IPS DF 19.7 (cell line): ENCODE measurements at regions not wholly inside any gene's neighbourhood (a gene's known extent, or its start where the extent isn't known, plus 50 kb on each side); places are given as distances from the start of the nearest gene placed in this dataset.

ENCODE experiments used
- DNase-seq: peaks from one replicate; pipeline ENCODE4 v3.0.0-alpha.2; 2013; ENCODE audit warnings: low read depth, low spot score

GRCh38 chr2:138433995-138434951 is 67.3 kb upstream of the SPOPL start:
- DNase-seq, result no peak

- no peak for DNase-seq
Measured at GRCh38 chr2:138435701-138436100, 65.9 kb upstream of the SPOPL start.

GRCh38 chr2:138439733-138440132 is 61.8 kb upstream of the SPOPL start:
- DNase-seq, result no peak

- DNase-seq, result no peak
Measured at GRCh38 chr2:138440759-138441158, 60.8 kb upstream of the SPOPL start.

GRCh38 chr2:138441916-138442315 is 59.7 kb upstream of the SPOPL start:
- DNase-seq, result no peak

- DNase-seq, result no peak
Measured at GRCh38 chr2:138444411-138444810, 57.2 kb upstream of the SPOPL start.

- DNase-seq, result no peak
Measured at GRCh38 chr2:138445227-138445626, 56.3 kb upstream of the SPOPL start.

GRCh38 chr2:138446043-138446442 is 55.5 kb upstream of the SPOPL start:
- DNase-seq, result no peak

GRCh38 chr2:138447889-138448570 is 53.5 kb upstream of the SPOPL start:
- no peak for DNase-seq
